ENCODE measurements at regions not wholly inside any gene's neighbourhood (a gene's known extent, or its start where the extent isn't known, plus 50 kb on each side); places are given as distances from the start of the nearest gene placed in this dataset.

DNA sequence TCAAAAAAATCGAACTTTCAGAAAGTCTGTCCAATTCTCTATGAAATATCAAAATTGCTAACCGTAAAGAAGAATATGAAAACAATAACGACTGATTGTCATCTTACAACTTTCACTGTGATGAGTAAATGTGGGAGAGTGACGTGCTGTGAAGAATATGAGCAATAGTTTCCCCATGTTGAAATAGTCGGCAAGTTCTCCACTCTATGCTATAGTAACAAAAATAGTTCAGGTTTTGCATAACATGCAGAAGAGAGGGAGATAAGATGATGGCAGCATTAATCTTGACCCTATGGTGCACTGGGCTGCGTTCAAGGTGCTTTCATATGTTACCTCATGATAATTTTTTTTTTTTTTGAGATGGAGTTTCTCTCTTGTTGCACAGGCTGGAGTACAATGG lies 196.8 kb upstream of the CYRIA start:
- no peak for DNase-seq

DNA sequence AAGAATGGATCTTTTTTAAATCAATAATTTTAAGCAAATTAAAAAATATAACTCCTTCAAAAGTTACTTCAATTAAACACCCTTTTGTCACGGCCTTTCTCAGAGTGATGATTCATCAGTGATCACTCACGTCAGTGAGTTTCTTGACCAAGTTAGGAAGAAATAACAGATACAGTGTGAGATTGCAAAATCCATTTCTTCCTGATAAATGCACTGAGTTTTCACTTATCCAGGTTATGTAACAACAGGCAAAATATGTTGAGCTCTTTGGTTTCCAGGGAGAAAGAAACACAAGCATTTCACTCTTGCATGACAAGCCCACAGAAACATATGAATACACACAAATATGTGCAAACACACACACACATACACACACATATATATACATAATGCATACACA lies 195.9 kb upstream of the CYRIA start:
- no peak for DNase-seq

DNA sequence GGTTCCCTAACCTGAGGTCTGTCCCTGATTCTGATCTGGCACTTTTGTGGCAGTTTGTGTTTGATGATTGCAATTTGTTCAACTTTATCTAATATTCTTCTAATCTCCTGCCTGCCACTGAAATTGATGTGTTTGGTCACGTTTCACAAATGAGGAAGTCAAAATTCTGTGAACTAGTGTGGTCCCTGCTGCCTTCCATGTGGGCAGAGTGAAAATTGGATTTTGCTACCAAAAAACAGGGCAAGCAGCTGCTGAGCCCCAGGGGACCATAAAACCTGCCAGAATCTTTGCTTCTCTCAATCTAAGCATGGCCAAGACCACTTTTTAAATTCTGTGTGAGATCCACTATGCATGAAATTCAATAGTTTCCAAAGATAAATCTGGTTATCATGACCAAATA lies 195.5 kb upstream of the CYRIA start:
- DNase-seq, result no peak

DNA sequence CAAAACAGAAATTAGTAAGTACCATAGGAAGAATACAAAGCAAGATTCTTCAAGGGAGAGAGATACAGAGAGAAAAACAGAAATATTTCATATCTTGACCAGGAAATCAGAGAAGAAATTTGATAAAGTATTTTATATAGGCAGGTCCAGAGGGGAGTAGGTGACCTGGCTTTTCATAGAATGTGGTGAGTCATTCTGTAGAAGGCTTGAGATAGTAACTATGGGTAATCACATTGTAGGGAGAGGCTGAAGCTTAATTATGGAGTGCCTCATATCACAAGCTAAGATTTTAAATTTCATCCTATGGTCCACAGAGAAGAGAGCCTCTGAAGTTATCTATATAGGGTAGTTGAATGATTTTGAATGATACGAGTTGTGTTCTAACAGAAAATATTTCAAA lies 195.0 kb upstream of the CYRIA start:
- no peak for DNase-seq

DNA sequence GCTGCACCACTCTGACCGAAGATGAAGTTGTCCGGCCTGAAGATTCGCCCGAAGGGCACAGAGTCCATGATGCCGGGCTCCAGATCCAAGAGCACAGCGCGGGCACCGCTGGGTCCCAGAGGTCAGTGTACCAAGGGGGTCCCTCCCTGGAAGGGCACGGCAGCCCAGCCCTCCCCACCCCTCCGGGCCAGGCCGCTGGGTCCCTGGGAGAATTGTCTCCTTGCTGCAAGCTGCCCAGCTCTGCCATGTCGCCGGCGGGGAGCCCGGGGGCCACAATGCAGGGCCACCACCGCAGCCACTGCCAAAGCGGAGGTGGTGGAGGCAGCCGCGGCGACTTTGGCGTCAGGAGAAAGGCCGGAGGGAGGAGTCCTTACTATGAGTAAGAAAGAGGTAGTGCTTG lies 189.5 kb upstream of the CYRIA start:
- no peak for DNase-seq

DNA sequence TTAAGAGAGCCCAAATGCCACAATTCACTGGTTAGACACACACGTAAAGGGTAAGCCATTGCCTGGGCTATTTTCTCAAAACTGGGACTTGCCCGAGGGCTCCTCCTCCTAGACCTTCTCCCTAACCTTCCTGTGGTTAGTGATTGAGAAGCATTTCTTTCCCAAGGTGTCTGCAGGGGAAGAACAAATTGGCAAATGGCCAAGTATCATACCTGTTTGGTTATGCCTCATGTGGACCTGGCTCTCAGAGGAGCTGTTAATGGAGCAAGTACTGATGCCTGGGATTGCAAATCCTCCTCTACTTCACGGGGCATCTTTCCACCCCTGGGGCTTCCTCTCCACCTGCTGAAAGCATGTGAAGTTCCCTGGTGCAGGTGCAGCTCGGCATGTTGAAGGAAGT lies 187.5 kb upstream of the CYRIA start:
- no peak for DNase-seq

DNA sequence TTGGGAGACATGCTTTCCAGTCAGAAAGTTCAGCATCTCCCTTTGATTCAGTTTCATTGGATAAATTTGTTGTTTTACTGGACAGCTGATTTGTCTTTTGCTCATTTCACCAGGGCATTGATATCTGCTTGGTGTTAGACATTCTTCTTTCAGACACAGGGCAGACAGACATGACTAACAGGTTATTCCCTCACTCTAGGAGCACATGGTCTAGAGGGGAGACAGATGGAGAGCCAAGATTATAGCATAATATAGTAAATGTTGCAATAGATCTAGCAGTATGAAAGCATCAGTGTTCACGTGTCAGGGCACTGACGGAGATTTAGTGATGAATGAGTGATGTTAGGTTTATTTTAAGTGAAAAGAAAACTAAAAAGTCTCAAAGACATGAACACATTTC lies 187.0 kb upstream of the CYRIA start:
- DNase-seq, result no peak

DNA sequence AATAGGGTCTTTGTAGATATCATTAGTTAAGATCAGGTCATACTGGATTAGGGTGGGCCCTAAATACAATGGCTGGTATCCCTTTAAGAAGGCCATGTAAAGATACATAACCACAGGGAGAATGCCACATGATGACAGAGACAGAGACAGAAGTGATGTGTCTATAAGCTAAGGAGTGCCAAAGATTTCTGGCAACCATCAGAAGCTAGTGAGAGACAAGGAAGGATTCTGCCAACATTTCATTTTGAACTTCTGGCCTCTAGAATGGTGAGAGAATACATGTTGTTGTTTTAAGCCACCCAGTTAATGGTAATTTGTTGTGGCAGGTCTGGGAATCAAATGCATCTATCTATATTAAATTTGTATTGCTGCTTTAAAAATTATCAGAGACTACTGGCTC lies 185.5 kb upstream of the CYRIA start:
- DNase-seq, result no peak

DNA sequence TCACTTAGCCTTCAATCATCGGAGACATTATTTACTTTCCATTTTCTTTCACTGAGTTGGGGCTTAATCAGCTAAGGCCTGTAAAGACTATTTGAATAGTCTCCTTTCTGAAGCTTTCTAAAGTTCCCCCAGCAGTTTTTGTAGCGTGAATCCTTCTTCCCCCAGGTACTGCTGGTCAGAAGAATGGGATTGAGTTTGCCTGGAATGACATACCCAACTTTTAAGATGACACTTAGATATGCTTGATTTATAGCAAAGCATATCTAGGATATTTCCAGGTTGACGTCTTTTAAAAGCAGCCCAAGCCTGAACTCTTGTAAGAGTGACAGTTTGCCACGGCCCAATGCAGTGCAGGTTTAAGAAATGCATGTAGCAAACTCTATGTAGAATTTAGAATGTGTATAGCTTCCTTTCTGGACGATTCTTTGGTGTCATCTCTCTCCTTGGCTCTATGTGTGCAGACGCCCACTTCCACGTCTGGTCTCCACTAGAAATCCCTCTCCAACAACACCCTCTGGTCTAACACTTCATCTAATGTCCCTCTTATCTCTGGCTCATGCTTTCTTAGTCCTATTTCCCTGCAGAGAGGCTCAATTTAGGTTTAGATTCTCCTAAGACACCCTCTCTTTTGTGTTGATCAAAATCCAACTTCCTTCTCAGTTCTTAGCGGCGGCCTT lies 175.0 kb upstream of the CYRIA start:
- DNase-seq, result no peak

DNA sequence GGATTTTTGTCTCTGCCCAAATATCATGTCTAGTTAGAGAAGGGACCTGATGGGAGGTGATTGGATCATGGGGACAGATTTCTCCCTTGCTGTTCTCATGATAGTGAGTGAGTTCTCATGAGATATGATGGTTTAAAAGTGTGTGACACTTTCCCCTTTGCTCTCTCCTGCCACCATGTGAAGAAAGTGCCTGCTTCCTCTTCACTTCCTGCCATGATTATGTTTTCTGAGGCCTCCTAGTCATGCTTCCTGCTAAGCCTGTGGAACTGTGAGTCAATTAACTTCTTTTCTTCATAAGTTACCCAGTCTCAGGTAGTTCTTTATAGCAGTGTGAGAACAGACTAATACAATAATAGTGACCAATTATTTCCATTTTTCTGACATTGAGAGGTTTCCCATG lies 167.3 kb upstream of the CYRIA start:
- DNase-seq, result no peak

DNA sequence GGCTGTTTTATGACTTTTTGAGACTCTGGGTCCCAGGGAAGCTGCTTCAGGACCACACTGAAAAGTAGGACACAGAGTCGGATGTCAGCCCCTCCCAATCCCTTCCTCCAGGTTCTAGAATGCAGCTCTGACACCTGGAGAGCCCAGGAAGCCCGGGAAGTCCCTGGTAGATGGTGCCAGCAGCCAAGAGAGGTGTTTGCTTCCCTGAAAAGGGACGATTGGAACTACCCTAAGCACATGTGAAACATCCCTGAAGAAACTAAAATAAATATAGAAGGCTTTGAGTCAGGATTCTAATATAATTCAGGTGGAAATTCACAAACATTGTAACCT lies 163.2 kb upstream of the CYRIA start:
- no peak for DNase-seq

DNA sequence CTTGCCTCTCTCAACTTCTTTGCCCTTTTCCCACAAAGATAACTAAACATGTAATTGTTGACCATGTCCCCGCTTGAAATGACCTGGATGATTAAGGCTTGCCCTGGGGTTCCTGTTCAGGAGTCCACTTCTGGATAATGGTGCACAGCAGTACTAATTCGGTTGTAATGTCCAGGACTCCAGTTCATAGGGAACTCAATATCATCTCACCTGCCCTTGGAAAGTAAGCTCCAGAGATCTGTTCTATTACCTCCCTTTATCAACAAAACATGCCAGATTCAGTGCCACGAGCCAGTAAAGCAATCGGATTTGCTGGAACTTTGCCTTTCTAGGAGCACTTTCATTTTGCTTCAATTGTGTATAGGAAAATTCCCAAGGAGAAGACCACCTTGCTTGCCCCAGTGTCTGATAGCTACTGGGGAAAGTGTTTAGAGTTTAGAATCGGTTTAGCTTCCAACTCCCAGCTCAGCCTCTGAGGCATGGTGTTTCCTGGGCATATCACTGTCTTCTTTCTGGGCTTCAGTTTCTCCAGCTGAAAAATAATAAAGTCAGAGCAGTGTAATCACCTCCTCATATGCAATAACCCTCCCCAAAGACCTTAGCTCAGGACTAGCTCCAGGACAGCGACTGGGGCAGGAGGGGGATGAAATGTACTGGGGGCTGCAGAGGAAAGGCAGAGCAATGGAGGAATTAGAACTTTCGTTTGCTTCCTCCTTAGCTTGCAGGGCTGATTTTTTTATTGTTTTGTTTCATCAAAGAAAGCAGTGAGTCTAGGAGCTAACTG lies 162.6 kb upstream of the CYRIA start:
- no peak for DNase-seq

DNA sequence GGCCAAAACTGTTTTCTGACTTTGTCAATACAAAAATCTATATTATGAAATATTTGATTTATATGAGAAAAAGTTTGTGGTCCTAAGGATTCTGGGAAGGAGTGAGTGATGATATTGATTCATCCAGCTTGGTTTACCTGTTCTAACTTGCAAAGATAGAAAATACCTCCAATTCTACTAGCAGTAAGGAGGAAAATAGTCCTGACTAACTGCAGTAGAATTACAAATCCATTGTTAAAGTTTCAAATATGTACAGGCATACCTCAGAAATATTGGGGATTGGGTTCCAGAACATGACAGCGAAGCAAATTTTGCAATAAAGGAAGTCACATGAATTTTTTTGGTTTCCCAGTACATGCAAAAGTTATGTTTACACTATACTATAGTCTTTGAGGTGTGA lies 158.8 kb upstream of the CYRIA start:
- no peak for DNase-seq

DNA sequence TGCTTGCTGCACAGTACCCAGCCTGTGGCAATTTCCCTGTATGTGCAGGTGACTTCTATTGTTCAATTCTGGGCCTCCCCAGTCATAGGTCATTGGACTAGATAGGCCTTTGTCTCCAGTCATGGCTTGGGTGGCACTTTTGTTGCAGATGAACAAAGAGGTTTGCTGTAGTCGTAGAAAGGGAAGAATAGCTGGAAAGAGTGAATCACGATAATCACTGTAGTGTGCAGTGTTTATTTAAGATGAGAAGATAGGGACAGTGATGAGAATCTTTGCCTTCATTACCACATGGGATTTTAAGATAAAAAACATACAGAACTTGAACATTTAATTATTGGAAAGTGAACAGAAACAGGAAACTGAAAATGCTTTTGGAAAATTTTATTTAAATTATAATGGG lies 156.1 kb upstream of the CYRIA start:
- no peak for DNase-seq

DNA sequence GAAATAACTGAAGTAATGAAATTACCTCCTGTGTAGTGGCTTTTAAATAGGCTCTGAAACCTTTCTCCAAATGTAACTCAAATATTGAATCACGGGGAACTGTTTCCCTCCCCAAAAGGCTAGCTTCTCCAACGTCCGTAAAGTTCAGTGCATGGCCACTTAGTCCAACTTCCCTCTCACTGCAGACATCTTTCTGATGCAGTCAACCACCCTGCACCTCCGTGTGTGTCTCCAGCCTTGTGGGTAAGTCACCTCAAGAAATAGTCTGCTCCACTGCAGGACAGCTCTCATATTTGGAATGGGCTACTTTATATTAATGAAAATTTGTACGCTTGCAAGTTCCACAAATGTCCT lies 152.5 kb upstream of the CYRIA start:
- DNase-seq, result no peak

DNA sequence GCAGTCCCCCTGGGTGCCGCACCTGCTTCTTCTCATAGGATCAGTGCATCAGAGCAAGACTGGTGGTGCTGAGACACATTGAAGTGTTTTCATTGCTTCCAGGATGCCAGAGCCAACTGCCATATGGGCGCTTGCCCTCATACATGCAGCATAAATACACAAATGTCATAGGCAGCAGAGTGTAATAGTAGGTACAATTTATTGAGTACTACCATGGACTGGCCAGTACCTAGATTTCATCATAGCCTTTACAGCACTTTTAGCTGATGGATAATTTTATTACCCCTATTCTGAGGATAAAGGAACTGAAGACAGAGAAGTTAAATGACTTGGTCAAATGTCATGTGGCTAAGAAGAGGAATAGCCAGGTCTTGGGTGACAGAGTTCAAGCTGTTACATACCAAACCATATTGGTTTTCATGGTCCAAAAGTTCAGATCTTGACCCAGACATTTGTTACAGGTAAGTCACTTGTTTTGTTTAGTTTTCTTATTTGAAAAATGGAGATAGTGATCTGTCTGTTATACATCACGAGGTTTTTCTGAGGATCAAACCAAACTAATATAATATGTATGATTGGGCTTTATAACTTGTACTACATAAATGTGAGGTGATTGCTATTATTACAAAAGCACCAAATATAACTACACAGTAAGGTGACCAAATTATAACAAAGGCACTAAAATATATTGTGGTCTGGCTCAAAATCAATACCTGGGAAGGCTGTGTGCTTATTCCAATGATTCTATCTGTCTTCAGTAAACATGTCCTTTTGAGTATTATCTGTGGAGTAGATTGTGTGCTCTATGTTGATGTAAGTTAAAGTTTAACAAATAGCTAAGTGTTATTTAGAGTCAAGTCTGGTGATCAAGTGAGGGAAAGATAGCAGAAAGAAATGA lies 151.9 kb upstream of the CYRIA start:
- DNase-seq, result no peak

DNA sequence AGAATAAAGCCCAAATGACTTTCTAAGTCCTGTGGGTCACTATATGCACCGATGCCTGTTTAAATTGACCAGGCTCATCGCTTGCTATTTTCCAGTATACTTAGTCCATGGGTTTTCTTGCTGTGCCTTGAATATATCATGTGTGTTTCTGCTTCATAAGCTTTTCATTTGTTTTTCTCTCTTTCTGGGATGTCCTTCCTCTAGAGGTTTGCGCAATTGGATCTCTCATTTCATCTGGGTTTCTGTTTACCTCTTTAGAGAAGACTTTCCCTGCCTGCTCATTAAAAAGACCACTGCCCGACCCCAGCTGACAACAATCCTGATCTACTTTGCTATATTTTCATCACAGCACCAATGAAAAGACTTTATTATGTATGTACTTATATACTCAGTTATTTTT lies 150.9 kb upstream of the CYRIA start:
- no peak for DNase-seq

DNA sequence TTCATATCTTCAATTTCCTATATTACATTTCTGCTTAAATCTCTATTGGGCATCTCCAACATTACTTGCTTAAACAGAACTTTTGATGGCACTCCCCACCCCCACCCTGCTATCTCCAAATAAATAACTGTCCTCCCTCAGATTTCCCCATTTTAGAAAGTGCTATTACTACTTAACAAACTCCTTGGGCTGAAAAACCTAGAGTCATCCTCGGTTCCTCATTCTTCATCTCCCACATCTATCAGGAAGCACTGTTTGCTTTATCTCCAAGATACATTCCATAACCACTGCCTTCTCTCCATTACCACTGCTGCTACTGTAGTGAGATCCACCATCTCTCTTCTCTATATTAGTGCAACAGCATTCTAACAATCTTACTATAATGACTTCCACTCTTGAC lies 150.4 kb upstream of the CYRIA start:
- DNase-seq, result no peak

DNA sequence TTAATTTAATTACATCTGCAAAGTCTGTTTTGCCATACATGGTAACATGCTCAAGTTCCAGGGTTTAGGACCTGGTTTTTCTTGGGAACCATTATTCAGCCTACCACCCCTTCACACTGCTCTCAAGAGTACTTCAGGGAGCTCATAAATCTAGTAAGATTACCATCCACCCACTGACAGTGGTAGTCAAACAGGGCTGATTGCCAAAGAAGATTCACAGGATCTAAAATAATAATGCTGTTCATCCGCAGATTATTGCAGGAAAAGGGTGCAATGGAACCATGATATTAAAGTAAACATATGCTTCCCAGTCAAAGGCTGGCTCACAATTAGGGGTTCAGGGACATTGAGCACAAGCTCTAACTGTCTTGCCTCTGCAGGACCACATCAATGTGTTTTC lies 148.0 kb upstream of the CYRIA start:
- DNase-seq, result no peak

DNA sequence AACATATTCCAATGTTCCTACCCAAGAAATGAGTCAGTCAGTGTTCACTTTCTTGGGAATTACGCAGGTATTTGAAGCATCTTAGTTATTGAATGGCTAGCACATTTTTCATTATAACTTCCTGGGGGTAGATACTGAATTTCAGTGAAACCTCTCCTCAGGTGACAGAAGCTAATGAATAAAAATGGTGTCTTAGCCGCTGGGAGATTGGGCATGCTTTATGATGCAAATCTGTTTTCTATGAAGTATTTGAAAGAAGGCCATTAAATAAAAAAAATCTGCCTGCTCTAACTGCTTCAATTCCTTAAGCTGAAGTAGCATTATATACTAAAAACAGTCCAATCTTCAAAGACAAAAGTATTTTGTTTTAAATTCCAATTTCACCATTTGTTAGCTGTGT lies 132.8 kb upstream of the CYRIA start:
- no peak for DNase-seq

DNA sequence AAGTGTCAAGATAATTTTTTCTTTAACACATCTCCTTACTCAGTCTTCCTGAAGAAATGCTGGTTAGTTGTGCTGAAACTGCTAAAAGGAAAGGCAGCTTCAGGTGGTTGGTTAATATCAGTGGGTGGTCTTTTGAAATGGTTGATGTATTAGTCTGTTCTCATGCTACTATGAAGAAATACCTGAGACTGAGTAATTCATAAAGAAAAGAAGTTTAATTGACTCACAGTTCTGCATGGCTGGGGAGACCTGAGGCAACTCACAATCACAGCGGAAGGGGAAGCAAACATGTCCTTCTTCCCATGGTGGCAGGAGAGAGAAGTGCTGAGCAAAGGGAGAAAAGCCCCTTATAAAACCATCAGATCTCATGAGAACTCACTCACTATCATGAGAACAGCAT lies 125.9 kb upstream of the CYRIA start:
- no peak for DNase-seq

DNA sequence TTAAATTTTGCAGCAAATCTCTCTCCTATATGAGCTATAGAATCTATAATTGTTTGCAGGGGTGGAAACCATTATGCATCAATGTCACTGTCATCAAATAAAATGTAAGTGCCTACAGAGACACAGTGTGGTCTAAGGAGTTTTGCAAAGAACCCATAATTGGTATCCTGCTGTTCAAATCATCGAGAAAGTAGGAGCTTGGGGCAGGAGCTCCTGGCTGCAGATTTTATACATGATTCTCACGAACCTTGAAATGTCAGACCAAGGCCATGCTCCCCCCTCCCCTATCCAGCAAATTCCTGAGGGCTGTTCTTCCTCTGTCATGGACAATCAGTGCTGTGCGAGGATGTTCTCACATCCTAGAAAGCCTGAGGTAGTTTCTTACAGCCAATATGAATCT lies 119.5 kb upstream of the CYRIA start:
- DNase-seq, result no peak

DNA sequence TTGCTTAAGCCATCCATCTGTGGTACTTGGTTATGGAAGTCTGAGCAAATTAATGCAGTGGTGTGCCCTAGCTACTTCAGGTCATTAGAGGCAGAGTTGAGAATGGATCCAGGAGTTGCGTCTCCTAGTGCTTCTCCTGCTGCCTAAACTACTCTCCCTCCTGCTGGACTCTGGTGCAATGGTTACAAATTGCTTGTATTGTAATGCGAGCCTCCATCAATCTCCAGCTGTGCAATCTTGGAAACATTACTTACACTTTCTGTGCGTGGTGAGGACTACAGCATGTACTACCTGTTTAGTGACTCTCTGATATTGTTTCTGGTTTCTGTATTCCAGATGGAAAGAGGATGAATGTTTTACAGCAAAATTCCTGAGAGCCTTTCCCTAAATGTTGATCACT lies 119.0 kb upstream of the CYRIA start:
- DNase-seq, result no peak

Data from activated T-cell treated with anti-CD3 and anti-CD28 coated beads, Interleukin-2, amount 50 U/mL, for 48 hours (primary cell).